Astrocyte (in vitro differentiated cells and primary cell): ENCODE measurements at regions not wholly inside any gene's neighbourhood (a gene's known extent, or its start where the extent isn't known, plus 50 kb on each side); places are given as distances from the start of the nearest gene placed in this dataset.

Source experiments
- CTCF ChIP-seq: IDR thresholded peaks from 2 replicates; pipeline ENCODE4 v1.5.1; 2011; ENCODE audit warnings: low read depth, mild to moderate bottlenecking, inconsistent platforms, low read length, moderate library complexity; ENCODE audit not compliant: insufficient read depth
- EZH2 ChIP-seq: IDR thresholded peaks from 2 replicates; pipeline ENCODE4 v1.6.1; 2012; ENCODE audit warnings: mild to moderate bottlenecking, low read length, inconsistent platforms; ENCODE audit not compliant: insufficient read depth

- TF ChIP-seq CTCF (no peak), EZH2 (no peak)
Measured at GRCh38 chr2:57759131-57759530, 287.5 kb upstream of the VRK2 start.
